ENCODE measurements at regions not wholly inside any gene's neighbourhood (a gene's known extent, or its start where the extent isn't known, plus 50 kb on each side); places are given as distances from the start of the nearest gene placed in this dataset.

DNA sequence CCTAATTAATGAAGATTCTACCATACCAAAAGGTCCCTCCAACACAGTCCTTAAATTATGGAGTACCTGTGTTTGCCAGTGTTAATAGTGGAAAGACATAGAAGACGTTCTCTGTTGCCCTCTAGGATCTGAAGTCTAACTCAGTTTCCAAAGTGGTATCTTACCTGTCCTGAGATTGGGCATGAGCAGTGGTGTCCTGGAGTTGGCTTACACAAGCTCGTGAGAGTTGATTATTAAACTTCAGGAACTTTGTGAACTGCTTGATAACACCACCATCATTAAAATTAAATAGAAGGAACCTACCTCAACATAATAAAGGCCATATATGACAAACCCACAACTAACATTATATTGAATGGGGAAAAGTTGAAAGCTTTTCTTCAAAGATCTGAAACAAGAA, 60.9 kb upstream of the SMARCA2 start:
- no peak for TF ChIP-seq CTCF (IDR thresholded peaks at IDR 0.05; ENCODE audit: insufficient read depth, low read length, poor library complexity, severe bottlenecking)
- TF ChIP-seq EZH2phosphoT487 (conservative IDR thresholded peaks at IDR 0.05; ENCODE audit: low read length), result no peak
- Histone ChIP-seq H3K36me3 (ENCODE audit: low read length) (no peaks in the 10 kb centered on the region), H3K27ac (ENCODE audit: low read depth, low read length) (no peak overlapping the region), H3K4me2 (ENCODE audit: low read depth, low read length, poor library complexity, severe bottlenecking) (no peak overlapping the region), H3K9me2 (replicated peaks; ENCODE audit: insufficient read depth, low read length) (no peaks in the 10 kb centered on the region), H3K27me3 (ENCODE audit: low read length) (no peaks in the 10 kb centered on the region), H3K9ac (ENCODE audit: low read length) (no peak overlapping the region), H3F3A (ENCODE audit: insufficient read depth) (no peaks in the 10 kb centered on the region), H4K20me1 (ENCODE audit: low read depth, low read length) (no peaks in the 10 kb centered on the region), H3K9me3 (ENCODE audit: insufficient read depth, low read length) (no peaks in the 10 kb centered on the region), H2AFZ (ENCODE audit: low read depth, low read length, severe bottlenecking) (no peak overlapping the region), H3K4me3 (ENCODE audit: insufficient read depth, low read length, poor library complexity, severe bottlenecking) (no peak overlapping the region), H3K79me2 (ENCODE audit: insufficient read depth, low read length) (no peaks in the 10 kb centered on the region)

DNA sequence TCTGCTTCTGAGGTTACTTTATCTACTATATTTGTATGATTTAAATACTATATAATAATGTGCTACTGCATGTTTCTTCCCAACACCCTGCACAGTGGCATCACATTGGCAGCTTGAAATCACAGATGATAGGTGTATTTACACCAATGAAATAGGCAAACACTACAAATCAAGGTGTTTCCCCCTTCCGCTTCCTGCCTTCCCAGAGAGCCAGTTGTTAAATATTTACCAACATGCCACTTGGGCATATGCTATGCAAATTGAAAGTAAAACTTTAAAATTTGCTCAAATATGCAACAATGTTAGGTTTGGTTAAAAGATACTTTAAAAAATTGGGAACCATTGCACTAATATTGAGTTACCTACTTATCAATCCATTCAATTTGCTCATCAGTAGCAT, 58.2 kb upstream of the SMARCA2 start:
- no peaks in the 10 kb centered on the region for H3K9me3 ChIP-seq (ENCODE audit: insufficient read depth, low read length)
- H3F3A ChIP-seq (ENCODE audit: insufficient read depth), result no peaks in the 10 kb centered on the region
- TF ChIP-seq EZH2phosphoT487 (conservative IDR thresholded peaks at IDR 0.05; ENCODE audit: low read length), result no peak
- no peak for TF ChIP-seq CTCF (IDR thresholded peaks at IDR 0.05; ENCODE audit: insufficient read depth, low read length, poor library complexity, severe bottlenecking)

GRCh38 chr9:1957856-1958255, 57.3 kb upstream of the SMARCA2 start:
- TF ChIP-seq EZH2phosphoT487 (conservative IDR thresholded peaks at IDR 0.05; ENCODE audit: low read length), result no peak
- no peak for TF ChIP-seq CTCF (IDR thresholded peaks at IDR 0.05; ENCODE audit: insufficient read depth, low read length, poor library complexity, severe bottlenecking)
- Histone ChIP-seq H2AFZ (ENCODE audit: low read depth, low read length, severe bottlenecking) (no peak overlapping the region), H3K27me3 (ENCODE audit: low read length) (no peaks in the 10 kb centered on the region), H3K79me2 (ENCODE audit: insufficient read depth, low read length) (no peaks in the 10 kb centered on the region), H3K9me3 (ENCODE audit: insufficient read depth, low read length) (no peaks in the 10 kb centered on the region), H4K20me1 (ENCODE audit: low read depth, low read length) (no peaks in the 10 kb centered on the region), H3K4me3 (ENCODE audit: insufficient read depth, low read length, poor library complexity, severe bottlenecking) (no peak overlapping the region), H3K36me3 (ENCODE audit: low read length) (no peaks in the 10 kb centered on the region), H3K27ac (ENCODE audit: low read depth, low read length) (no peak overlapping the region), H3K9me2 (replicated peaks; ENCODE audit: insufficient read depth, low read length) (no peaks in the 10 kb centered on the region), H3F3A (ENCODE audit: insufficient read depth) (no peaks in the 10 kb centered on the region), H3K9ac (ENCODE audit: low read length) (no peak overlapping the region), H3K4me2 (ENCODE audit: low read depth, low read length, poor library complexity, severe bottlenecking) (no peak overlapping the region)

More for the DNA sequence above, 58.2 kb upstream of the SMARCA2 start:
- H3K27ac ChIP-seq (ENCODE audit: low read depth, low read length), result no peak overlapping the region
- H2AFZ ChIP-seq (ENCODE audit: low read depth, low read length, severe bottlenecking), result no peak overlapping the region
- no peak overlapping the region for H3K4me3 ChIP-seq (ENCODE audit: insufficient read depth, low read length, poor library complexity, severe bottlenecking)
- H3K4me2 ChIP-seq (ENCODE audit: low read depth, low read length, poor library complexity, severe bottlenecking), result no peak overlapping the region
- no peaks in the 10 kb centered on the region for H3K9me2 ChIP-seq (replicated peaks; ENCODE audit: insufficient read depth, low read length)
- no peaks in the 10 kb centered on the region for H3K79me2 ChIP-seq (ENCODE audit: insufficient read depth, low read length)
- no peaks in the 10 kb centered on the region for H3K36me3 ChIP-seq (ENCODE audit: low read length)
- no peaks in the 10 kb centered on the region for H3K27me3 ChIP-seq (ENCODE audit: low read length)
- H4K20me1 ChIP-seq (ENCODE audit: low read depth, low read length), result no peaks in the 10 kb centered on the region
- H3K9ac ChIP-seq (ENCODE audit: low read length), result no peak overlapping the region
